HL-60 (cell line): ENCODE measurements at regions not wholly inside any gene's neighbourhood (a gene's known extent, or its start where the extent isn't known, plus 50 kb on each side); places are given as distances from the start of the nearest gene placed in this dataset.

ENCODE experiments used
- DNase-seq, 2 experiments: peaks; one replicate each; pipeline ENCODE4 v3.0.0-alpha.2; 2010 to 2020; ENCODE audit warnings: low read depth in 1 of 2, low spot score in 1 of 2
- H3K27ac ChIP-seq: fragments of 250-450 bp; sonication (Bioruptor Pico); replicated peaks from 2 replicates; pipeline ENCODE4 v1.5.1; 2020; ENCODE audit warnings: mild to moderate bottlenecking, moderate library complexity
- H3K27me3 ChIP-seq: fragments of 250-450 bp; sonication (Bioruptor Pico); 2 replicates; pipeline ENCODE4 v1.5.1; 2021; ENCODE audit warnings: mild to moderate bottlenecking, moderate library complexity; ENCODE audit not compliant: insufficient read depth, poor library complexity, severe bottlenecking
- H3K4me3 ChIP-seq: replicated peaks from 2 replicates; pipeline ENCODE4 v1.5.1; 2011; ENCODE audit warnings: mild to moderate bottlenecking, control low read depth, low read length; ENCODE audit not compliant: insufficient read depth
- GABPA ChIP-seq: IDR thresholded peaks from 2 replicates; pipeline ENCODE4 v1.6.1; 2012; ENCODE audit warnings: low read depth
- POLR2AphosphoS5 ChIP-seq: IDR thresholded peaks from 2 replicates; pipeline ENCODE4 v1.6.1; 2012; ENCODE audit warnings: low read depth
- SPI1 ChIP-seq: IDR thresholded peaks from 2 replicates; pipeline ENCODE4 v1.6.1; 2012; ENCODE audit warnings: low read depth, mild to moderate bottlenecking, borderline replicate concordance
- TF ChIP-seq, protein P1 (sequence below): IDR thresholded peaks from 2 replicates; pipeline ENCODE4 v1.6.1; 2012; ENCODE audit warnings: low read depth; ENCODE audit not compliant: insufficient replicate concordance
- TF ChIP-seq, protein P2 (sequence below): IDR thresholded peaks from one replicate; pipeline ENCODE4 v1.5.1; 2011; ENCODE audit warnings: low read length, control low read depth, inconsistent platforms; ENCODE audit not compliant: insufficient read depth

DNA sequence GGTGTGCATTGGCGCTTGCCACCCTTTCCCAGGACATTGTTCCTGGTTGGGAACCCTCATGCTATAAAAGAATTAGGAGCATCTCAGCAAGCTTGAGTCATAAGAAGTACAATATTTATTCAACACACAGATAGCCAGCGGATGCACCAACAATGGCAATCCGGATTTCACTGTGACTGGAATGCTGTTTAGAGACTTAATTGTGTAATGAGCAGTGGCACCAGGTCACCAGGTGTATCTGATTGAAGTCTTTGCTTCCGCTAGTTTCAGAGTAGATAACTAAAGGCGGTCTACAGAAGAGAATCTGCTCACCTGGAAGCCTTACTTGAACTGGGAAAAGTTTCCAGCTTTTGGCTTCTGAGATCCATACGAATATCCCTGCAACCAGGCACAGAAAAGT, 772.3 kb upstream of the GHITM start:
- no peak for DNase-seq
- Histone ChIP-seq H3K27me3 (no peaks in the 10 kb centered on the region), H3K4me3 (no peak overlapping the region), H3K27ac (no peak overlapping the region)
- TF ChIP-seq GABPA (no peak), SPI1 (no peak), POLR2AphosphoS5 (no peak)
- TF ChIP-seq, protein P1, sequence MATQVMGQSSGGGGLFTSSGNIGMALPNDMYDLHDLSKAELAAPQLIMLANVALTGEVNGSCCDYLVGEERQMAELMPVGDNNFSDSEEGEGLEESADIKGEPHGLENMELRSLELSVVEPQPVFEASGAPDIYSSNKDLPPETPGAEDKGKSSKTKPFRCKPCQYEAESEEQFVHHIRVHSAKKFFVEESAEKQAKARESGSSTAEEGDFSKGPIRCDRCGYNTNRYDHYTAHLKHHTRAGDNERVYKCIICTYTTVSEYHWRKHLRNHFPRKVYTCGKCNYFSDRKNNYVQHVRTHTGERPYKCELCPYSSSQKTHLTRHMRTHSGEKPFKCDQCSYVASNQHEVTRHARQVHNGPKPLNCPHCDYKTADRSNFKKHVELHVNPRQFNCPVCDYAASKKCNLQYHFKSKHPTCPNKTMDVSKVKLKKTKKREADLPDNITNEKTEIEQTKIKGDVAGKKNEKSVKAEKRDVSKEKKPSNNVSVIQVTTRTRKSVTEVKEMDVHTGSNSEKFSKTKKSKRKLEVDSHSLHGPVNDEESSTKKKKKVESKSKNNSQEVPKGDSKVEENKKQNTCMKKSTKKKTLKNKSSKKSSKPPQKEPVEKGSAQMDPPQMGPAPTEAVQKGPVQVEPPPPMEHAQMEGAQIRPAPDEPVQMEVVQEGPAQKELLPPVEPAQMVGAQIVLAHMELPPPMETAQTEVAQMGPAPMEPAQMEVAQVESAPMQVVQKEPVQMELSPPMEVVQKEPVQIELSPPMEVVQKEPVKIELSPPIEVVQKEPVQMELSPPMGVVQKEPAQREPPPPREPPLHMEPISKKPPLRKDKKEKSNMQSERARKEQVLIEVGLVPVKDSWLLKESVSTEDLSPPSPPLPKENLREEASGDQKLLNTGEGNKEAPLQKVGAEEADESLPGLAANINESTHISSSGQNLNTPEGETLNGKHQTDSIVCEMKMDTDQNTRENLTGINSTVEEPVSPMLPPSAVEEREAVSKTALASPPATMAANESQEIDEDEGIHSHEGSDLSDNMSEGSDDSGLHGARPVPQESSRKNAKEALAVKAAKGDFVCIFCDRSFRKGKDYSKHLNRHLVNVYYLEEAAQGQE, result no peak
- TF ChIP-seq, protein P2, sequence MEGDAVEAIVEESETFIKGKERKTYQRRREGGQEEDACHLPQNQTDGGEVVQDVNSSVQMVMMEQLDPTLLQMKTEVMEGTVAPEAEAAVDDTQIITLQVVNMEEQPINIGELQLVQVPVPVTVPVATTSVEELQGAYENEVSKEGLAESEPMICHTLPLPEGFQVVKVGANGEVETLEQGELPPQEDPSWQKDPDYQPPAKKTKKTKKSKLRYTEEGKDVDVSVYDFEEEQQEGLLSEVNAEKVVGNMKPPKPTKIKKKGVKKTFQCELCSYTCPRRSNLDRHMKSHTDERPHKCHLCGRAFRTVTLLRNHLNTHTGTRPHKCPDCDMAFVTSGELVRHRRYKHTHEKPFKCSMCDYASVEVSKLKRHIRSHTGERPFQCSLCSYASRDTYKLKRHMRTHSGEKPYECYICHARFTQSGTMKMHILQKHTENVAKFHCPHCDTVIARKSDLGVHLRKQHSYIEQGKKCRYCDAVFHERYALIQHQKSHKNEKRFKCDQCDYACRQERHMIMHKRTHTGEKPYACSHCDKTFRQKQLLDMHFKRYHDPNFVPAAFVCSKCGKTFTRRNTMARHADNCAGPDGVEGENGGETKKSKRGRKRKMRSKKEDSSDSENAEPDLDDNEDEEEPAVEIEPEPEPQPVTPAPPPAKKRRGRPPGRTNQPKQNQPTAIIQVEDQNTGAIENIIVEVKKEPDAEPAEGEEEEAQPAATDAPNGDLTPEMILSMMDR, result no peak

DNA sequence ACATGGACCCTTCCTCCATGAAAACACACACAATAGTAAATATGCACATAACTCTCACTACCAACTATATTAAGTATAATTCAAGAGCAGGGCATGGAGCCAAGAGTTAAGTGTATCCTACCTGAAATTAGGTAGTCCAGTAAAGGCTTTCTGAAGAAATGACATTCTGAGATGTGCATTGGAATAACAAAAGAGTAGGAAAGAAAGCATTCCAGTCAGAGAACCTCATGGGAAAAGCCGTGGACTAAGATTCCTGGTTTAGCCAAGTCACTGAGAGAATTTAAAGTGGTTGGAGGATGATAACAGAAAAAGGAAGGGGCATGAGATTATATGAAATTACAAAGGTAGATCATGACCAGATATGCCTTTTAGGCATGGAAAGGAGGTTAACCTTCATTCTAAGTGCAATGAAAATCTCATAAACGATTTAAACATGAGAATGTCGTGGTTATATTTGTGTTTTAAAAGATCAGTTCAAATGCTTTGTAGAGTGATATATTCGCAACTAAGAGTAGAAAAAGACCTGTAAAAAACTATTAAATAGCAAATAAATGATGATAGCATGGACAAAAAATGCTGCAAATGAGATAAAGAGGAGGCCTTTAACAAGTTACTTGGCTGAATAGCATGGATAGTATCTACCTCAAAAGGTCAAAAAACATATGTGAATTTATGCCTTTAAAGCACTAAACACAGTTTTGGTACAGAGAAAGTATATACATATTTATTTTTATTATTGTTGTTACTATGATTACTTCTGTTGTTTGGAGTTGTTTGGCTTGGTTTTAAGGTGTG, 767.4 kb upstream of the GHITM start:
- Histone ChIP-seq H3K4me3 (no peak overlapping the region), H3K27me3 (no peaks in the 10 kb centered on the region), H3K27ac (no peak overlapping the region)
- TF ChIP-seq, protein P1, result no peak
- no peak for TF ChIP-seq GABPA
- no peak for TF ChIP-seq POLR2AphosphoS5
- TF ChIP-seq, protein P2, result no peak
- TF ChIP-seq SPI1, result no peak
- DNase-seq, result no peak

DNA sequence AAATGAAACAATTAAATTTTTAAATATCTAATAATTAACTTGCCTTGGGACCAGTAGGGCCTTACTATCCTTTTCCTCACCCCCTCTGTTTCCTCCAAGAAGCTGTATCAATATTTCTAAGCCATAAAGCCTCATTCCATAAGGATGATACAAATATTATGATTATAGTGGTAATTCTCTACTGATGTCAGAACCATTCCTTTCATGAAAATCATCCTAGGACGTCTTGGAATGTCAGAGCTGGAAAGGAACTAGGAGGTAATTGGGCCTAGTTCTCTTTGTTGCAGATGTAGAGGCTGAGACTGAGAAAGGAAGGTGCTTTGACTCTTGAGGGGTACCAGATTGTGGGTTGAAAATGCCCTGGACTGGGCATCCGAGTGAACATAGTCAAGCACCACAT, 766.7 kb upstream of the GHITM start:
- no peak overlapping the region for H3K27ac ChIP-seq
- H3K27me3 ChIP-seq, result no peaks in the 10 kb centered on the region
- no peak for TF ChIP-seq POLR2AphosphoS5
- TF ChIP-seq, protein P2, result no peak
- TF ChIP-seq, protein P1, result no peak
- TF ChIP-seq SPI1, result no peak
- no peak for TF ChIP-seq GABPA
- no peak overlapping the region for H3K4me3 ChIP-seq
- no peak for DNase-seq
